Endothelial cell of umbilical vein (primary cell): ENCODE measurements at regions not wholly inside any gene's neighbourhood (a gene's known extent, or its start where the extent isn't known, plus 50 kb on each side); places are given as distances from the start of the nearest gene placed in this dataset.

ENCODE experiments used
- BruUV-seq: library from RNA; stranded (reverse); fragments of 400-500 nt; replicated peaks from 2 replicates; lab custom pipeline; 2021; lab: Mats Ljungman, UMichigan
- CTCF ChIA-PET: fragments of 300-600, 350-600 bp; sonication (Branson Sonifier 250); formaldehyde crosslinking; loops from one replicate; lab custom pipeline; 2021; ENCODE audit warnings: antibody characterized with exemption, inconsistent platforms; lab: Charles Lee
- POLR2A ChIA-PET: fragments of 300-600, 350-600 bp; sonication (Branson Sonifier 250); formaldehyde crosslinking; loops from one replicate; lab custom pipeline; 2021; ENCODE audit warnings: antibody characterized with exemption, inconsistent platforms; lab: Charles Lee
- DNase-seq: peaks from one replicate; pipeline ENCODE4 v3.0.0-alpha.2; 2011; ENCODE audit warnings: low read depth, low spot score
- FAIRE-seq: peaks from 2 replicates; lab custom pipeline; 2011; peaks lifted over from hg19 to GRCh38; lab: Jason Lieb, UNC
- H2AFZ ChIP-seq: 2 replicates; pipeline ENCODE4 v1.6.0; 2012; ENCODE audit warnings: low read depth, low read length, control low read depth, inconsistent platforms
- H3K27ac ChIP-seq: 2 replicates; pipeline ENCODE4 v1.5.1; 2011; ENCODE audit warnings: low read depth, mild to moderate bottlenecking, control low read depth, low read length, moderate library complexity; ENCODE audit not compliant: insufficient read depth
- H3K27me3 ChIP-seq, 2 experiments: 2 replicates each; pipeline versions ENCODE4 v1.6.0 to v1.6.1; 2011; ENCODE audit warnings: low read length in 2 of 2, mixed read lengths in 1 of 2; ENCODE audit not compliant: control insufficient read depth in 2 of 2, insufficient read depth in 2 of 2
- H3K36me3 ChIP-seq, 2 experiments: 2 replicates in 1 of 2; 3 replicates in 1 of 2; pipeline ENCODE4 v1.5.1; 2011; ENCODE audit warnings: low read length in 2 of 2, mild to moderate bottlenecking in 1 of 2, moderate library complexity in 1 of 2; ENCODE audit not compliant: control insufficient read depth in 2 of 2, insufficient read depth in 2 of 2; ENCODE audit errors: extremely low read depth in 1 of 2
- H3K4me1 ChIP-seq: 3 replicates; pipeline ENCODE4 v1.5.1; 2011; ENCODE audit warnings: mild to moderate bottlenecking, low read length; ENCODE audit not compliant: control insufficient read depth, insufficient read depth; ENCODE audit errors: extremely low read depth
- H3K4me2 ChIP-seq: 2 replicates; pipeline ENCODE4 v1.6.1; 2011; ENCODE audit warnings: low read length, control low read depth, mixed read lengths; ENCODE audit not compliant: insufficient read depth
- H3K4me3 ChIP-seq, 3 experiments: fragments of 200-600 bp in 1 of 3; sonication (generic), shearing (Covaris generic) in 1 of 3; replicated peaks in 1 of 3; 2 replicates each; pipeline ENCODE4 v1.5.1; 2011 to 2016; ENCODE audit warnings: control low read depth in 3 of 3, low read length in 3 of 3, mild to moderate bottlenecking in 2 of 3, inconsistent platforms in 1 of 3, low read depth in 1 of 3, moderate library complexity in 1 of 3; ENCODE audit not compliant: insufficient read depth in 1 of 3
- H3K79me2 ChIP-seq: 2 replicates; pipeline ENCODE4 v1.6.0; 2012; ENCODE audit warnings: low read length, inconsistent platforms; ENCODE audit not compliant: control insufficient read depth, insufficient read depth
- H3K9ac ChIP-seq: replicated peaks from 2 replicates; pipeline ENCODE3; 2011; ENCODE audit warnings: low read length, control low read depth; ENCODE audit not compliant: insufficient read depth; ENCODE audit errors: extremely low read depth
- H3K9me1 ChIP-seq: replicated peaks from 3 replicates; pipeline ENCODE4 v1.6.0; 2011; ENCODE audit warnings: mild to moderate bottlenecking, low read length; ENCODE audit not compliant: control insufficient read depth, insufficient read depth; ENCODE audit errors: extremely low read depth
- H3K9me3 ChIP-seq: replicated peaks from 2 replicates; pipeline ENCODE4 v1.5.1; 2012; ENCODE audit warnings: low read length, inconsistent platforms; ENCODE audit not compliant: control insufficient read depth, insufficient read depth
- H4K20me1 ChIP-seq: replicated peaks from 2 replicates; pipeline ENCODE3; 2011; ENCODE audit warnings: mild to moderate bottlenecking, low read length; ENCODE audit not compliant: control insufficient read depth, insufficient read depth; ENCODE audit errors: extremely low read depth
- CTCF ChIP-seq, 2 donors: IDR thresholded peaks; 1 replicate in 1 of 2; 2 replicates in 1 of 2; pipeline ENCODE4 v1.5.1; 2011; ENCODE audit warnings: low read length in 2 of 2, mild to moderate bottlenecking in 2 of 2, moderate library complexity in 2 of 2, control low read depth in 1 of 2, inconsistent platforms in 1 of 2, low read depth in 1 of 2; ENCODE audit not compliant: insufficient read depth in 1 of 2; ENCODE audit errors: extremely low read depth in 1 of 2
- EZH2 ChIP-seq: IDR thresholded peaks from 2 replicates; pipeline ENCODE4 v1.6.1; 2012; ENCODE audit warnings: borderline replicate concordance, low read depth, mild to moderate bottlenecking, moderate library complexity, low read length, inconsistent platforms; ENCODE audit not compliant: severe bottlenecking
- FOS ChIP-seq: IDR thresholded peaks from 2 replicates; pipeline ENCODE4 v1.6.1; 2011; ENCODE audit warnings: mild to moderate bottlenecking, low read length, moderate library complexity, borderline replicate concordance; ENCODE audit not compliant: insufficient read depth
- GATA2 ChIP-seq: IDR thresholded peaks from 2 replicates; pipeline ENCODE4 v1.7.0; 2011; ENCODE audit warnings: low read depth, mild to moderate bottlenecking, moderate library complexity, mixed read lengths, low read length; ENCODE audit not compliant: insufficient read length, insufficient read depth
- JUN ChIP-seq: IDR thresholded peaks from 2 replicates; pipeline ENCODE4 v1.6.1; 2011; ENCODE audit warnings: borderline replicate concordance, low read depth; ENCODE audit not compliant: insufficient read length, insufficient read depth
- MYC ChIP-seq: IDR thresholded peaks from one replicate; pipeline ENCODE4 v1.6.1; 2011; ENCODE audit warnings: mild to moderate bottlenecking, low read depth, low read length
- POLR2A ChIP-seq: IDR thresholded peaks from 2 replicates; pipeline ENCODE4 v1.6.1; 2012; ENCODE audit warnings: low read depth, mild to moderate bottlenecking, control low read depth, low read length
- POLR2AphosphoS5 ChIP-seq: IDR thresholded peaks from 2 replicates; pipeline ENCODE4 v1.6.1; 2012; ENCODE audit warnings: low read depth, mild to moderate bottlenecking, control low read depth, low read length, moderate library complexity; ENCODE audit not compliant: insufficient read depth
- dilution Hi-C: fragments of 300-500 bp; cut with MboI; formaldehyde crosslinking; loops from one replicate; pipeline ENCODE4 v1.15.0; 2019; ENCODE audit warnings: low sequenced_read_pairs; ENCODE audit not compliant: extremely low pct_ligation_motif_present
- intact Hi-C: fragments of 100-400 bp; cut with micrococcal nuclease; formaldehyde crosslinking; loops from one replicate; pipeline ENCODE4 v1.10.0; 2022
- TF ChIP-seq, protein P1 (sequence below): IDR thresholded peaks from 2 replicates; pipeline ENCODE4 v1.6.1; 2011; ENCODE audit not compliant: insufficient read depth, insufficient read length

DNA sequence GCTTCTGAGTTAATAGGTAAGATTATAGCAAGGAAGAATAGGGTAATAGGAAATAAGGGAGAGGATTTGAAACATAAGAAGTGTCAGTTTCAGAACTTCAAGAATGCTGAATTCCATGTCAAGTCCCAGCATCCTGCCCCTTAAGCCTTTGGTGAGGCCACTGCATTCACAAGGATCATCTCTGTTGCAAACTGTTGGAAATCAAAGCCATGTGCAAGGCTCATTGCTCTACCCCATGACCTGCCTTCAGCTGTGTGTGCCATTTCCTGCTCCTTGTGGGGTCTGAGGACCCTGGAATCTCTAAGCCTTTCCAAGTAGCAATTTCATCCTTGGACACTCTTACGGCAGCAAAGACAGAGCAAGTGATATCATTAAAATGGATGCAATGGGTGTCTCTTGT lies 203.0 kb downstream of the CDC5L start:
- POLR2A ChIA-PET, result no interaction called here
- Histone ChIP-seq H3K9me3 (no peaks in the 10 kb centered on the region), H3K27ac (no peak overlapping the region), H3K9me1 (no peaks in the 10 kb centered on the region), H3K9ac (no peak overlapping the region), H3K27me3 (peaks cover 0 to 3% of the 10 kb centered on the region in 2 experiments), H3K36me3 (no peaks in the 10 kb centered on the region), H3K4me2 (no peak overlapping the region), H3K4me3 (no peak overlapping the region), H4K20me1 (no peaks in the 10 kb centered on the region), H3K79me2 (no peaks in the 10 kb centered on the region), H3K4me1 (no peaks in the 10 kb centered on the region), H2AFZ (no peak overlapping the region)
- no peak for TF ChIP-seq POLR2A
- no peak for TF ChIP-seq FOS
- TF ChIP-seq EZH2, result no peak
- TF ChIP-seq MYC, result no peak
- TF ChIP-seq GATA2, result no peak
- no peak for TF ChIP-seq JUN
- no peak for TF ChIP-seq CTCF (IDR thresholded peaks at IDR 0.05; ENCODE audit: extremely low read depth in 1 of 2, insufficient read depth in 1 of 2, low read depth in 1 of 2, low read length in 2 of 2)
- TF ChIP-seq, protein P1, sequence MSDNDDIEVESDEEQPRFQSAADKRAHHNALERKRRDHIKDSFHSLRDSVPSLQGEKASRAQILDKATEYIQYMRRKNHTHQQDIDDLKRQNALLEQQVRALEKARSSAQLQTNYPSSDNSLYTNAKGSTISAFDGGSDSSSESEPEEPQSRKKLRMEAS, result no peak
- no peak for TF ChIP-seq POLR2AphosphoS5
- BruUV-seq, result no TSS peak
- no peak for FAIRE-seq
- intact Hi-C loops, result no loop called here
- dilution Hi-C loops, result no loop called here
- CTCF ChIA-PET, result interaction anchor here (7.6 kb wide), 1 partner anchor 114 kb away, joined by 107 read pairs; no protein-coding TSS in a partner anchor
- DNase-seq, result no peak
